SH-SY5Y (cell line): ENCODE measurements at regions not wholly inside any gene's neighbourhood (a gene's known extent, or its start where the extent isn't known, plus 50 kb on each side); places are given as distances from the start of the nearest gene placed in this dataset.

Experiments used
- GATA2 ChIP-seq: IDR thresholded peaks from 2 replicates; pipeline ENCODE4 v1.6.1; 2011; ENCODE audit warnings: mild to moderate bottlenecking, low read depth, low read length
- GATA3 ChIP-seq: IDR thresholded peaks from 2 replicates; pipeline ENCODE4 v1.6.1; 2011; ENCODE audit warnings: low read depth, mild to moderate bottlenecking, low read length, moderate library complexity

GRCh38 chr14:66017927-66018326 lies 468.2 kb upstream of the CCDC196 start:
- TF ChIP-seq GATA3 = no peak
- no peak for TF ChIP-seq GATA2
